Prostate gland (tissue), 2 donors: ENCODE measurements at regions not wholly inside any gene's neighbourhood (a gene's known extent, or its start where the extent isn't known, plus 50 kb on each side); places are given as distances from the start of the nearest gene placed in this dataset.
"Not testable (repeated sequence)": the region's sequence is repeated elsewhere in the genome, so short reads cannot be mapped to it uniquely, and the experiment has no call there.

ENCODE experiments used
- DNase-seq: peaks from one replicate; pipeline ENCODE4 v3.0.0-alpha.2; 2019; ENCODE audit warnings: low spot score
- H3K27ac ChIP-seq, 2 donors: fragments of 200-600 bp; sonication (generic); 2 replicates each; pipeline ENCODE4 v1.5.1; 2017 to 2019
- H3K27me3 ChIP-seq: fragments of 200-600 bp; sonication (generic); replicated peaks from 2 replicates; pipeline ENCODE4 v1.5.1; 2019; ENCODE audit not compliant: insufficient read depth
- H3K36me3 ChIP-seq, 2 donors: fragments of 200-600 bp; sonication (generic); 1 replicate in 1 of 2; 2 replicates in 1 of 2; pipeline versions ENCODE4 v1.5.1 to v1.8.1; 2017 to 2019
- H3K4me1 ChIP-seq: fragments of 200-600 bp; sonication (generic); replicated peaks from 2 replicates; pipeline ENCODE4 v1.5.1; 2019
- H3K4me3 ChIP-seq, 2 donors: fragments of 200-600 bp; sonication (generic); 2 replicates each; pipeline ENCODE4 v1.5.1; 2017 to 2019
- H3K9me3 ChIP-seq: fragments of 200-600 bp; sonication (generic); 2 replicates; pipeline ENCODE4 v1.5.1; 2017
- WGBS: methylation state at CpG from one replicate; pipeline ENCODE4 v1.1.5; 2018; 5-methylcytosine and 5-hydroxymethylcytosine counted together
- intact Hi-C: fragments of 100-400 bp; cut with DNase I; formaldehyde crosslinking; loops from one replicate; pipeline ENCODE4 v1.14.2; 2022

DNA sequence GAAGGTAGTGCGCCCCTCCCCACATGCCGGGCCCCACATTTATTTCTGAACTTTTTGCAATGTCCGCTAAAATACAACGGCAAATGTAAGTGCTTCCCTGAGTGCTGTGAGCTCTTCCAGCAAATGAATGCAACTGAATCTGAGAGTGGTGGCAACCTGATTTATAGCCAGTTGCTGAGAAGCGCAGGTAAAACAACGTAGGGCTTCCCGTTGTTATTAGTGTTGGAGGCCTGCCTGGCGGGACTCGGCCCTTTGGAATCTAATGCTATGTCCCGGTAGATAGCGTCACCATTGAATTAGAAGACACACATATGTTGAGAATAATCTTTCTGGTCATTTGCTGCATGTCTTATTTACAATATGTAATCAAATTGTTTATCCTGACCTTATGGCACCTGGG lies 302.7 kb downstream of the CWH43 start:
- H3K27me3 ChIP-seq, H3K36me3 ChIP-seq, H3K4me3 ChIP-seq, H3K27ac ChIP-seq, H3K9me3 ChIP-seq, DNase-seq, intact Hi-C loops, H3K4me1 ChIP-seq: not testable (repeated sequence)
- 91% methylated on average over 11 of the region's 11 CpGs for WGBS

DNA sequence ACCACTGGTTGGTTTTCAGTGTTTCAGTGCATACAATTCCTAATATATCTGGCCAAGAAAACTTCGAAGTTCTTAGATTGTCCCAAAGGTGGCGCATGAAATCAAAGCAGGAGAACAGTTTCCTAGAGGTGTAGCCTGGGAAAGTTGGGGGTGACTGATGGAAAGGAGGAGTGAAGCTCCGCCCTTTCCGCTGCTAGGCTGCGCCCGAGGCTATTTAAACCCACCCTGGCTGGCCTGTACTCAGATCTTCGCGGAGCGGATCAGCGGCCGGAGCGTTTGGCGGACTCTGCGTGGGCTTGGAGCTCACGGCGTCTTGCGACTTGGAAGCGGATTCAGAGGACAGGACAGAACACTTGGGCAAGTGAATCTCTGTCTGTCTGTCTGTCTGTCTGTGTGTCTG lies 328.7 kb downstream of the CWH43 start:
- H3K27ac ChIP-seq, H3K4me1 ChIP-seq, H3K36me3 ChIP-seq, intact Hi-C loops, H3K4me3 ChIP-seq, H3K9me3 ChIP-seq, DNase-seq, H3K27me3 ChIP-seq: not testable (repeated sequence)
- 65% methylated on average over 10 of the region's 18 CpGs for WGBS

DNA sequence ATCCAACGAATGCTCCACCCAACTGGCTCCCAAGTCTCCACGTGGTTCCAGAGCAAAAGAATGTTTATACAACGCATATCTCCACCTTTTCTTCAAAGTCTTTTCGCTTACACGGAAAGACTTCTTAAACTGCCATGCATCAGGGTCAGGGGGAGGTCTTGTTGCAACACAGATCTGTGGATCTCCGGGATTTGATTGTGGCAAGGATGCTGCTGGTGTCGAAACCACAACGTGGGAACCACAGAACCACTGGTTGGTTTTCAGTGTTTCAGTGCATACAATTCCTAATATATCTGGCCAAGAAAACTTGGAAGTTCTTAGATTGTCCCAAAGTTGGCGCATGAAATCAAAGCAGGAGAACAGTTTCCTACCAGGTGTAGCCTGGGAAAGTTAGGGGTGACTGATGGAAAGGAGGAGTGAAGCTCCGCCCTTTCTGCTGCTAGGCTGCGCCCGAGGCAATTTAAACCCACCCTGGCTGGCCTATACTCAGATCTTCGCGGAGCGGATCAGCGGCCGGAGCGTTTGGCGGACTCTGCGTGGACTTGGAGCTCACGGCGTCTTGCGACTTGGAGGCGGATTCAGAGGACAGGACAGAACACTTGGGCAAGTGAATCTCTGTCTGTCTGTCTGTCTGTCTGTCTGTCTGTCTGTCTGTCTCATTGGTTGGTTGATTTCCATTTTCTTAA lies 334.8 kb downstream of the CWH43 start:
- intact Hi-C loops = not testable (repeated sequence)
- WGBS = 75% methylated on average over 24 of the region's 24 CpGs

DNA sequence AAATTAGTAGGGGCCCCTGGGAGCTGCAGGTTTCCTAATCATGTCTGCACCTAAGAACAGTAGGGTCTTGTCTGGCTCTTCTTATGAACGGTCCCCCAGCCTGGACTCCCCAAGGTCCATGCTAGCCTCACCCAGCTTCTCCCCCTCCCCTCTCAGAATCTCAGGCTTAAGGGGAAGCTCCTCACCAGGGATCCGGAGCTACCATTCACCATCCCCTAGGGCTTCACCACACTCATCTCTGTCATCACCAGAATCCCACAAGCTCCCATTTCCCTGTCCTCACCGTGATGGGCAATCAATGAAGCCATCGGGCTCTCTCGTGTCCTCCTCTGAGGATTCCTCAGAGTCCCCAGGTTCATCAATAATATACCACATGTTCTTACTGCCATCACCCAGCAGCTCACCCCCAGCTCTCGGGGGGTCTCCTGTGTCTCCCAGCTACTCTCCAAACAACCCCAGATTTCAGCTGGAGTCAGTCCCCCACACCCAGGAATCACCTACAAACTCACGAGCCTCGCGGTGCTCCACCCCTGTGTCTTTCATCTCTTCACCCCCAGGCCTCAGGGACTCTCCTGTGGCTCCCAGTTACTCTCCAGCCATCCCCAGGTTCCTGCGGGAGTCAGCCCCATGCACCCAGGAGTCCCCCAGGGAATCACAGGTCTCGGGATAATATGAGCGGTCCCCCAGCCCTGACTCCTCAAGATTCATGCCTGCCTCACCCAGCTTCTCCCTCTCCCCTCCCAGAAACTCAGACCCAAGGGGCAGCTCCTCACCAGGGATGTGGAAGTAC lies 335.6 kb downstream of the CWH43 start:
- H3K4me3 ChIP-seq, H3K27me3 ChIP-seq, H3K4me1 ChIP-seq, DNase-seq, H3K36me3 ChIP-seq, H3K27ac ChIP-seq, intact Hi-C loops, H3K9me3 ChIP-seq: not testable (repeated sequence)
- 82% methylated on average over 12 of the region's 12 CpGs for WGBS

More for the DNA sequence above, 334.8 kb downstream of the CWH43 start:
- H3K4me3 ChIP-seq, H3K9me3 ChIP-seq, H3K4me1 ChIP-seq, DNase-seq, H3K27me3 ChIP-seq, H3K27ac ChIP-seq, H3K36me3 ChIP-seq: not testable (repeated sequence)

DNA sequence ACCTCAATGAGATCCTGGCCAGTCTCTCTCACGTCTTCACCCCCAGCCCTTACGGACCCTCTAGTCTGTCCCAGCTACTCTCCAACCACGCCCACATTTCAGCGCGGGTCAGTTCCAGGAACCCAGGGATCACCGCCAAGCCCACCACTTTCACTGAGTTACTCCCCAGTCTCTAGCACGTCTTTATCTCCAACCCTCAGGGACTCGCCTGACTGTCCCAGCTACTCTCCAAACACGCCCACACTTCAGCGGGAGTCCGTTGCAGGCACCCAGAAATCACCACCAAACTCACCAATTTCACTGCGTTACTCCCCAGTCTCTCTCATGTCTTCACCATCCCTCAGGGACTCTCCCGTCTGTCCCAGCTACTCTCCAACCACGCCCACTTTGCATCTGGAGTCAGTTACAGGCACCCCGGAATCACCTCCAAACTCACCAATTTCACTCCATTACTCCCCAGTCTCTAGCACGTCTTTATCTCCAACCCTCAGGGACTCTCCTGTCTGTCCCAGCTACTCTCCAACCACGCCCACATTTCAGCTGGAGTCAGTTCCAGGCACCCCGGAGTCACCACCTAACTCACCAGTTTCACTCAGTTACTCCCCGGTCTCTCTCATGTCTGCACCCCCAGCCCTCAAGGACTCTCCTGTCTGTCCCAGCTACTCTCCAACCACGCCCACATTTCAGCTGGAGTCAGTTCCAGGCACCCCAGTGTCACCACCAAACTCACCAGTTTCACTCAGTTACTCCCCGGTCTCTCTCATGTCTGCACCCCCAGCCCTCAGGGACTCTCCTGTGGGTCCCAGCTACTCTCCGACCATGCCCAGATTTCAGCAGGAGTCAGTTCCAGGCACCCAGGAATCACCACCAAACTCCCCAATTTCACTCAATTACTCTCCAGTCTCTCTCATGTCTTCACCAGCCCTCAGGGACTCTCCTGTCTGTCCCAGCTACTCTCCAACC lies 336.8 kb downstream of the CWH43 start:
- intact Hi-C loops, H3K4me1 ChIP-seq, H3K9me3 ChIP-seq, DNase-seq, H3K27me3 ChIP-seq, H3K27ac ChIP-seq, H3K36me3 ChIP-seq, H3K4me3 ChIP-seq: not testable (repeated sequence)
- WGBS = 74% methylated on average over 22 of the region's 22 CpGs

DNA sequence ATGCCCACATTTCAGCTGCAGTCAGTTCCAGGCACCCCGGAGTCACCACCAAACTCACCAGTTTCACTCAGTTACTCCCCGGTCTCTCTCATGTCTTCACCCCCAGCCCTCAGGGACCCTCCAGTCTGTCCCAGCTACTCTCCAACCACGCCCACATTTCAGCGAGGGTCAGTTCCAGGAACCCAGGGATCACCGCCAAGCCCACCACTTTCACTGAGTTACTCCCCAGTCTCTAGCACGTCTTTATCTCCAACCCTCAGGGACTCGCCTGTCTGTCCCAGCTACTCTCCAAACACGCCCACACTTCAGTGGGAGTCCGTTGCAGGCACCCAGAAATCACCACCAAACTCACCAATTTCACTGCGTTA lies 337.5 kb downstream of the CWH43 start:
- intact Hi-C loops, H3K36me3 ChIP-seq, H3K4me1 ChIP-seq, H3K4me3 ChIP-seq, H3K27ac ChIP-seq, H3K9me3 ChIP-seq, H3K27me3 ChIP-seq, DNase-seq: not testable (repeated sequence)
- 82% methylated on average over 5 of the region's 10 CpGs for WGBS
